K562 (cell line): ENCODE measurements at regions not wholly inside any gene's neighbourhood (a gene's known extent, or its start where the extent isn't known, plus 50 kb on each side); places are given as distances from the start of the nearest gene placed in this dataset.

ENCODE experiments used
- ATAC-seq: fragments of 200-7000 bp; cut with Tn5 transposase; 3 replicates; pipeline ENCODE4 v1.9.1; 2020; ENCODE audit warnings: moderate library complexity
- BruUV-seq: library from RNA; stranded (reverse); fragments of 400-500 nt; replicated peaks from 2 replicates; lab custom pipeline; 2021; lab: Mats Ljungman, UMichigan
- CTCF ChIA-PET: fragments of 300-600 bp; formaldehyde crosslinking; extraction: SDS; loops from one replicate; lab custom pipeline; 2021; ENCODE audit warnings: low intra/inter-chr PET ratio; lab: Yijun Ruan, JAX
- POLR2A ChIA-PET: fragments of 300-600, 350-650 bp; sonication (Branson Sonifier 250); formaldehyde crosslinking; extraction: SDS; loops from one replicate; lab custom pipeline; 2021; ENCODE audit warnings: antibody characterized with exemption, inconsistent platforms; lab: Yijun Ruan, JAX
- DNase-seq, 4 experiments: peaks; one replicate each; pipeline versions ENCODE4 v3.0.0 to v3.0.0-alpha.2; 2011 to 2018; ENCODE audit warnings: low spot score in 3 of 4, mixed read lengths in 3 of 4; ENCODE audit errors: extremely low read depth in 1 of 4
- FAIRE-seq: peaks from 2 replicates; lab custom pipeline; 2011; peaks lifted over from hg19 to GRCh38; lab: Jason Lieb, UNC
- H2AFZ ChIP-seq: 2 replicates; pipeline ENCODE4 v1.6.0; 2011; ENCODE audit warnings: low read depth, low read length, control low read depth, inconsistent platforms
- H3K27ac ChIP-seq: fragments of 200-600 bp; 3 replicates; pipeline ENCODE4 v1.8.0; 2011; ENCODE audit warnings: low read depth, mild to moderate bottlenecking, control low read depth, inconsistent platforms, low read length, moderate library complexity, mixed read lengths; ENCODE audit errors: extremely low read depth
- H3K27me3 ChIP-seq, 2 experiments: fragments of 300-600 bp in 1 of 2; 2 replicates in 1 of 2; 3 replicates in 1 of 2; pipeline versions ENCODE4 v1.6.0 to v1.8.0; 2011; ENCODE audit warnings: inconsistent platforms in 2 of 2, low read length in 2 of 2, mild to moderate bottlenecking in 1 of 2, mixed read lengths in 1 of 2, moderate library complexity in 1 of 2; ENCODE audit not compliant: control insufficient read depth in 2 of 2, insufficient read depth in 2 of 2
- H3K36me3 ChIP-seq: fragments of 300-600 bp; 3 replicates; pipeline ENCODE4 v1.8.0; 2011; ENCODE audit warnings: mild to moderate bottlenecking, low read length, inconsistent platforms; ENCODE audit not compliant: control insufficient read depth, insufficient read depth
- H3K4me1 ChIP-seq, 2 experiments: fragments of 200-600 bp in 1 of 2; replicated peaks in 1 of 2; 2 replicates in 1 of 2; 3 replicates in 1 of 2; pipeline versions ENCODE4 v1.5.1 to v1.8.0; 2011; ENCODE audit warnings: inconsistent platforms in 2 of 2, low read length in 2 of 2, mild to moderate bottlenecking in 1 of 2, mixed read lengths in 1 of 2, moderate library complexity in 1 of 2; ENCODE audit not compliant: control insufficient read depth in 2 of 2, insufficient read depth in 2 of 2
- H3K4me2 ChIP-seq: 2 replicates; pipeline ENCODE4 v1.6.1; 2011; ENCODE audit warnings: low read length, control low read depth, inconsistent platforms, mixed read lengths; ENCODE audit not compliant: insufficient read depth
- H3K4me3 ChIP-seq: fragments of 200-600 bp; sonication (generic), shearing (Covaris generic); 2 replicates; pipeline ENCODE4 v1.5.1; 2016; ENCODE audit warnings: control low read depth, inconsistent platforms
- H3K79me2 ChIP-seq: fragments of 200-600 bp; 3 replicates; pipeline ENCODE4 v1.8.0; 2011; ENCODE audit warnings: low read length, inconsistent platforms; ENCODE audit not compliant: control insufficient read depth, insufficient read depth
- H3K9ac ChIP-seq, 2 experiments: 2 replicates each; pipeline versions ENCODE4 v1.6.0 to v1.6.1; 2011; ENCODE audit warnings: low read depth in 2 of 2, low read length in 2 of 2, control low read depth in 1 of 2, inconsistent platforms in 1 of 2, mild to moderate bottlenecking in 1 of 2, mixed read lengths in 1 of 2; ENCODE audit not compliant: insufficient read depth in 1 of 2
- H3K9me1 ChIP-seq: one replicate; pipeline ENCODE4 v1.6.0; 2011; ENCODE audit warnings: inconsistent platforms, mild to moderate bottlenecking, low read length, moderate library complexity; ENCODE audit not compliant: control insufficient read depth, insufficient read depth
- H3K9me3 ChIP-seq: replicated peaks from 2 replicates; pipeline ENCODE4 v1.5.1; 2011; ENCODE audit warnings: low read depth, low read length, inconsistent platforms; ENCODE audit not compliant: control insufficient read depth, insufficient read depth
- H4K20me1 ChIP-seq: replicated peaks from 2 replicates; pipeline ENCODE4 v1.6.1; 2011; ENCODE audit warnings: low read length, inconsistent platforms, mixed read lengths; ENCODE audit not compliant: control insufficient read depth, insufficient read depth
- BMI1 ChIP-seq: fragments of 150-350 bp; IDR thresholded peaks from 2 replicates; pipeline ENCODE4 v1.6.1; 2014; ENCODE audit warnings: low read length
- CAMTA2 ChIP-seq: fragments of 250-450 bp; sonication (Bioruptor Pico); conservative IDR thresholded peaks from 2 replicates; pipeline ENCODE4 v1.5.1; 2022
- ETV1 ChIP-seq: fragments of 450-650 bp; conservative IDR thresholded peaks from 2 replicates; pipeline ENCODE4 v1.6.1; 2016; ENCODE audit warnings: missing genetic modification characterization, control low read depth, low read depth, missing compliant biosample characterization
- GABPB2 ChIP-seq: fragments of 250-450 bp; sonication (Bioruptor Pico); conservative IDR thresholded peaks from 2 replicates; pipeline ENCODE4 v1.5.1; 2021; ENCODE audit warnings: mild to moderate bottlenecking
- HMG20A ChIP-seq: fragments of 450-650 bp; formaldehyde crosslinking; conservative IDR thresholded peaks from 2 replicates; pipeline ENCODE4 v1.4.0; 2020; ENCODE audit warnings: mild to moderate bottlenecking, mixed read lengths
- MCM7 ChIP-seq, 2 experiments: fragments of 450-650 bp; IDR thresholded peaks; 2 replicates each; pipeline ENCODE4 v1.6.1; 2016 to 2018
- NELFE ChIP-seq: IDR thresholded peaks from 2 replicates; pipeline ENCODE4 v1.6.1; 2011; ENCODE audit warnings: mild to moderate bottlenecking; ENCODE audit not compliant: insufficient read depth, insufficient read length
- RNF2 ChIP-seq: sonication (generic); IDR thresholded peaks from 2 replicates; pipeline ENCODE4 v1.6.1; 2016
- UBTF ChIP-seq, 2 experiments: IDR thresholded peaks; 2 replicates each; pipeline ENCODE4 v1.6.1; 2012; ENCODE audit warnings: improper control_type of control experiment in 2 of 2, low read depth in 2 of 2, low read length in 2 of 2, borderline replicate concordance in 1 of 2
- ZBTB11 ChIP-seq, 3 experiments: fragments of 200-800 bp in 1 of 3; fragments of 250-450 bp in 1 of 3; fragments of 450-650 bp in 1 of 3; sonication (Bioruptor Pico) in 1 of 3; sonication (Bioruptor generic) in 1 of 3; formaldehyde crosslinking in 1 of 3; IDR thresholded peaks; 2 replicates each; pipeline versions ENCODE4 v1.6.1 to v1.8.0; 2016 to 2022; ENCODE audit warnings: mild to moderate bottlenecking in 2 of 3, missing genetic modification characterization in 2 of 3, missing compliant biosample characterization in 1 of 3, moderate library complexity in 1 of 3
- WGBS: fragments of 100-300 bp; shearing (Covaris generic); methylation state at CpG from one replicate; pipeline ENCODE4 v1.1.6; 2016; ENCODE audit warnings: low coverage, mixed read lengths; ENCODE audit not compliant: insufficient coverage; ENCODE audit errors: missing lambda C conversion rate; 5-methylcytosine and 5-hydroxymethylcytosine counted together
- in situ Hi-C: fragments of 300-500 bp; cut with MboI; formaldehyde crosslinking; loops from 4 replicates; pipeline ENCODE4 v1.15.0; 2018; ENCODE audit warnings: inconsistent platforms, mixed read lengths
- intact Hi-C: fragments of 100-400 bp; cut with micrococcal nuclease; formaldehyde crosslinking; loops from 2 replicates; pipeline ENCODE4 v1.14.2; 2022

- FAIRE-seq = no peak
- no peak overlapping the region for H3K4me2 ChIP-seq
- H3K27me3 ChIP-seq = peaks cover 0 to 13% of the 10 kb centered on the region in 2 experiments; a peak in 3 of 5 replicates
- DNase-seq = no peak
- POLR2A ChIA-PET = no interaction called here
- H3K9me1 ChIP-seq = no peaks in the 10 kb centered on the region
- no peak overlapping the region for H3K27ac ChIP-seq
- no peaks in the 10 kb centered on the region for H4K20me1 ChIP-seq
- no peak overlapping the region for H3K9ac ChIP-seq
- H3K4me3 ChIP-seq = no peak overlapping the region
- 0% methylated on average over 3 of the region's 4 CpGs for WGBS
- no peaks in the 10 kb centered on the region; a peak in 1 of 5 replicates for H3K4me1 ChIP-seq
- no peak for TF ChIP-seq GABPB2 (CRISPR knock-in tag)
- TF ChIP-seq UBTF (IDR thresholded peaks at IDR 0.05; ENCODE audit: borderline replicate concordance in 1 of 2, low read depth in 2 of 2, low read length in 2 of 2) = no peak
- H3K79me2 ChIP-seq = no peaks in the 10 kb centered on the region
- no peaks in the 10 kb centered on the region for H3K36me3 ChIP-seq
- intact Hi-C loops (no loop called here), in situ Hi-C loops (no loop called here)
- no peak overlapping the region for H2AFZ ChIP-seq
- CTCF ChIA-PET = no interaction called here
- BruUV-seq = no TSS peak
- no peak for ATAC-seq
- no peaks in the 10 kb centered on the region for H3K9me3 ChIP-seq
These were observed 95.3 kb upstream of the PARP11 start for GRCh38 chr12:3968523-3968922.

GRCh38 chr12:3967556-3968160, 94.5 kb upstream of the PARP11 start:
- in situ Hi-C loops = no loop called here
- ATAC-seq (no peak), FAIRE-seq (no peak), DNase-seq (no peak)
- H3K79me2 ChIP-seq = no peaks in the 10 kb centered on the region
- H3K9ac ChIP-seq = no peak overlapping the region
- H2AFZ ChIP-seq = no peak overlapping the region
- H3K4me2 ChIP-seq = no peak overlapping the region
- H3K9me1 ChIP-seq = no peaks in the 10 kb centered on the region
- no peak overlapping the region for H3K27ac ChIP-seq
- intact Hi-C loops = no loop called here
- no peaks in the 10 kb centered on the region for H4K20me1 ChIP-seq
- BruUV-seq = no TSS peak
- ChIA-PET POLR2A (no interaction called here), CTCF (no interaction called here)
- no peaks in the 10 kb centered on the region for H3K36me3 ChIP-seq
- WGBS = 0% methylated on average over 8 of the region's 11 CpGs
- peaks cover 0 to 13% of the 10 kb centered on the region in 2 experiments; a peak in 3 of 5 replicates for H3K27me3 ChIP-seq
- no peaks in the 10 kb centered on the region for H3K9me3 ChIP-seq
- no peak overlapping the region for H3K4me3 ChIP-seq
- no peaks in the 10 kb centered on the region; a peak in 1 of 5 replicates for H3K4me1 ChIP-seq
- TF ChIP-seq BMI1 (no peak), NELFE (no peak), RNF2 (no peak), CAMTA2 (CRISPR knock-in tag) (no peak), ETV1 (tag) (no peak), ZBTB11 (CRISPR knock-in tag; IDR thresholded peaks at IDR 0.05) (no peak), HMG20A (CRISPR knock-in tag) (no peak), MCM7 (IDR thresholded peaks at IDR 0.05) (no peak)
